ENCODE measurements at regions not wholly inside any gene's neighbourhood (a gene's known extent, or its start where the extent isn't known, plus 50 kb on each side); places are given as distances from the start of the nearest gene placed in this dataset.
"Not testable (repeated sequence)": the region's sequence is repeated elsewhere in the genome, so short reads cannot be mapped to it uniquely, and the experiment has no call there.

GRCh38 chr16:26497896-26498295, 568.8 kb upstream of the C16orf82 start:
- H3K36me3 ChIP-seq (ENCODE audit: insufficient read depth, low read length), result no peaks in the 10 kb centered on the region
- no peak overlapping the region for H3K27ac ChIP-seq (ENCODE audit: low read length)
- no peak for ATAC-seq (ENCODE audit: insufficient read depth, low read depth)
- H3K79me2 ChIP-seq (ENCODE audit: insufficient read depth, low read length), result no peaks in the 10 kb centered on the region
- no peak for DNase-seq
- H3K4me3 ChIP-seq (ENCODE audit: low read depth in 1 of 2, low read length in 2 of 2), result no peak overlapping the region
- no peaks in the 10 kb centered on the region for H3K4me1 ChIP-seq (ENCODE audit: insufficient read depth, low read length)
- peaks cover 9% of the 10 kb centered on the region for H3K27me3 ChIP-seq (ENCODE audit: insufficient read depth, low read length, poor library complexity)
- no peaks in the 10 kb centered on the region for H3K9me3 ChIP-seq (ENCODE audit: insufficient read depth, low read length, severe bottlenecking)
- no peaks in the 10 kb centered on the region for H4K20me1 ChIP-seq (ENCODE audit: insufficient read depth, low read length)
- H3K9ac ChIP-seq (ENCODE audit: low read depth, low read length), result no peak overlapping the region
- no peak for TF ChIP-seq EZH2 (IDR thresholded peaks at IDR 0.05; ENCODE audit: borderline replicate concordance, low read depth, low read length, severe bottlenecking)
- TF ChIP-seq CTCF (IDR thresholded peaks at IDR 0.05; ENCODE audit: borderline replicate concordance, extremely low read depth, low read length, poor library complexity, severe bottlenecking), result no peak
- no peak overlapping the region for H3K4me2 ChIP-seq (ENCODE audit: insufficient read depth, low read length)
- no peak overlapping the region for H2AFZ ChIP-seq (ENCODE audit: low read depth, low read length)

GRCh38 chr16:26500326-26500725, 566.4 kb upstream of the C16orf82 start:
- DNase-seq (no peak), ATAC-seq (ENCODE audit: insufficient read depth, low read depth) (no peak)
- Histone ChIP-seq H3K27me3 (ENCODE audit: insufficient read depth, low read length, poor library complexity) (peaks cover 9% of the 10 kb centered on the region), H3K79me2 (ENCODE audit: insufficient read depth, low read length) (no peaks in the 10 kb centered on the region), H3K9ac (ENCODE audit: low read depth, low read length) (no peak overlapping the region), H3K36me3 (ENCODE audit: insufficient read depth, low read length) (no peaks in the 10 kb centered on the region), H2AFZ (ENCODE audit: low read depth, low read length) (no peak overlapping the region), H3K9me3 (ENCODE audit: insufficient read depth, low read length, severe bottlenecking) (no peaks in the 10 kb centered on the region), H4K20me1 (ENCODE audit: insufficient read depth, low read length) (no peaks in the 10 kb centered on the region), H3K27ac (ENCODE audit: low read length) (no peak overlapping the region), H3K4me2 (ENCODE audit: insufficient read depth, low read length) (no peak overlapping the region), H3K4me1 (ENCODE audit: insufficient read depth, low read length) (no peaks in the 10 kb centered on the region), H3K4me3 (ENCODE audit: low read depth in 1 of 2, low read length in 2 of 2) (no peak overlapping the region)
- no peak for TF ChIP-seq CTCF (IDR thresholded peaks at IDR 0.05; ENCODE audit: borderline replicate concordance, extremely low read depth, low read length, poor library complexity, severe bottlenecking)
- no peak for TF ChIP-seq EZH2 (IDR thresholded peaks at IDR 0.05; ENCODE audit: borderline replicate concordance, low read depth, low read length, severe bottlenecking)

- Histone ChIP-seq H3K27me3 (ENCODE audit: insufficient read depth, low read length, poor library complexity) (peaks cover 7% of the 10 kb centered on the region), H4K20me1 (ENCODE audit: insufficient read depth, low read length) (no peaks in the 10 kb centered on the region), H3K79me2 (ENCODE audit: insufficient read depth, low read length) (no peaks in the 10 kb centered on the region), H3K9me3 (ENCODE audit: insufficient read depth, low read length, severe bottlenecking) (no peaks in the 10 kb centered on the region), H2AFZ (ENCODE audit: low read depth, low read length) (no peak overlapping the region), H3K36me3 (ENCODE audit: insufficient read depth, low read length) (no peaks in the 10 kb centered on the region), H3K9ac (ENCODE audit: low read depth, low read length) (no peak overlapping the region), H3K27ac (ENCODE audit: low read length) (no peak overlapping the region), H3K4me2 (ENCODE audit: insufficient read depth, low read length) (no peak overlapping the region), H3K4me1 (ENCODE audit: insufficient read depth, low read length) (no peaks in the 10 kb centered on the region), H3K4me3 (ENCODE audit: low read depth in 1 of 2, low read length in 2 of 2) (no peak overlapping the region)
- DNase-seq (no peak), ATAC-seq (ENCODE audit: insufficient read depth, low read depth) (no peak)
- TF ChIP-seq EZH2 (IDR thresholded peaks at IDR 0.05; ENCODE audit: borderline replicate concordance, low read depth, low read length, severe bottlenecking) (no peak), CTCF (IDR thresholded peaks at IDR 0.05; ENCODE audit: borderline replicate concordance, extremely low read depth, low read length, poor library complexity, severe bottlenecking) (no peak)
Measured at GRCh38 chr16:26505496-26505895, 561.2 kb upstream of the C16orf82 start.

- not testable (repeated sequence) for H3K27ac ChIP-seq (ENCODE audit: low read length); H4K20me1 ChIP-seq (ENCODE audit: insufficient read depth, low read length); H3K4me1 ChIP-seq (ENCODE audit: insufficient read depth, low read length); H3K9ac ChIP-seq (ENCODE audit: low read depth, low read length); H3K36me3 ChIP-seq (ENCODE audit: insufficient read depth, low read length); H2AFZ ChIP-seq (ENCODE audit: low read depth, low read length); H3K4me3 ChIP-seq (ENCODE audit: low read depth in 1 of 2, low read length in 2 of 2); ATAC-seq (ENCODE audit: insufficient read depth, low read depth); DNase-seq; H3K9me3 ChIP-seq (ENCODE audit: insufficient read depth, low read length, severe bottlenecking); H3K27me3 ChIP-seq (ENCODE audit: insufficient read depth, low read length, poor library complexity); H3K79me2 ChIP-seq (ENCODE audit: insufficient read depth, low read length); H3K4me2 ChIP-seq (ENCODE audit: insufficient read depth, low read length)
Measured at GRCh38 chr16:26508946-26509345, 557.8 kb upstream of the C16orf82 start.

Data from DND-41 (cell line).